Frontal cortex (tissue), 3 donors: ENCODE measurements at regions not wholly inside any gene's neighbourhood (a gene's known extent, or its start where the extent isn't known, plus 50 kb on each side); places are given as distances from the start of the nearest gene placed in this dataset.

ENCODE experiments used
- DNase-seq, 2 donors: peaks; one replicate each; pipeline ENCODE4 v3.0.0; 2012; ENCODE audit warnings: low spot score in 2 of 2
- FAIRE-seq: peaks from 2 replicates; lab custom pipeline; 2012; peaks lifted over from hg19 to GRCh38; lab: Jason Lieb, UNC
- donor health status: control.
- donor health status: control.
- donor health status: control.

GRCh38 chr9:99425923-99426842 lies 204.1 kb downstream of the SEC61B start:
- FAIRE-seq (no peak), DNase-seq (no peak)

GRCh38 chr9:99427260-99427659 lies 205.2 kb downstream of the SEC61B start:
- FAIRE-seq (no peak), DNase-seq (no peak)

- no peak for FAIRE-seq
- no peak for DNase-seq
These were observed 208.2 kb downstream of the SEC61B start for GRCh38 chr9:99430301-99430700.

GRCh38 chr9:99431103-99431502 lies 209.0 kb downstream of the SEC61B start:
- DNase-seq (no peak), FAIRE-seq (no peak)

- no peak for FAIRE-seq
- DNase-seq = no peak
These were observed 210.0 kb downstream of the SEC61B start for GRCh38 chr9:99432075-99432474.

GRCh38 chr9:99433095-99433494 lies 211.0 kb downstream of the SEC61B start:
- DNase-seq (no peak), FAIRE-seq (no peak)

- no peak for DNase-seq
- no peak for FAIRE-seq
These were observed 211.5 kb downstream of the SEC61B start for GRCh38 chr9:99433555-99433954.

GRCh38 chr9:99436616-99437015 lies 214.5 kb downstream of the SEC61B start:
- DNase-seq (no peak), FAIRE-seq (no peak)

- FAIRE-seq = no peak
- no peak for DNase-seq
These were observed 215.1 kb downstream of the SEC61B start for GRCh38 chr9:99437145-99437544.

GRCh38 chr9:99438596-99438995 lies 216.5 kb downstream of the SEC61B start:
- DNase-seq (no peak), FAIRE-seq (no peak)

- no peak for DNase-seq
- no peak for FAIRE-seq
These were observed 219.7 kb downstream of the SEC61B start for GRCh38 chr9:99441829-99442228.

GRCh38 chr9:99445371-99445891 lies 223.3 kb downstream of the SEC61B start:
- DNase-seq (peak in 1 of 2 donors; percentile 14), FAIRE-seq (no peak)

GRCh38 chr9:99445920-99446319 lies 223.8 kb downstream of the SEC61B start:
- no peak for FAIRE-seq

GRCh38 chr9:99447951-99448350 lies 225.9 kb downstream of the SEC61B start:
- no peak for FAIRE-seq

More at GRCh38 chr9:99445920-99446319, 223.8 kb downstream of the SEC61B start:
- no peak for DNase-seq

GRCh38 chr9:99449726-99450125 lies 227.6 kb downstream of the SEC61B start:
- FAIRE-seq = no peak
- DNase-seq = no peak

More at GRCh38 chr9:99447951-99448350, 225.9 kb downstream of the SEC61B start:
- no peak for DNase-seq

GRCh38 chr9:99451112-99451606 lies 229.1 kb downstream of the SEC61B start:
- DNase-seq (no peak), FAIRE-seq (no peak)

- DNase-seq = no peak
- FAIRE-seq = no peak
These were observed 235.3 kb downstream of the SEC61B start for GRCh38 chr9:99457406-99457805.

- FAIRE-seq (no peak), DNase-seq (no peak)
These were observed 235.9 kb downstream of the SEC61B start for GRCh38 chr9:99457981-99458380.

- DNase-seq = no peak
- no peak for FAIRE-seq
These were observed 237.8 kb downstream of the SEC61B start for GRCh38 chr9:99459919-99460318.

- FAIRE-seq = no peak
- no peak for DNase-seq
These were observed 241.0 kb downstream of the SEC61B start for GRCh38 chr9:99463131-99463530.

- DNase-seq (no peak), FAIRE-seq (no peak)
These were observed 242.5 kb downstream of the SEC61B start for GRCh38 chr9:99464568-99464967.
